GM12874 (cell line): ENCODE measurements at regions not wholly inside any gene's neighbourhood (a gene's known extent, or its start where the extent isn't known, plus 50 kb on each side); places are given as distances from the start of the nearest gene placed in this dataset.

Experiments
- TF ChIP-seq, protein P1 (sequence below): IDR thresholded peaks from 2 replicates; pipeline ENCODE4 v1.5.1; 2011; ENCODE audit warnings: low read depth, mild to moderate bottlenecking, control low read depth, low read length, moderate library complexity; ENCODE audit not compliant: insufficient read depth

DNA sequence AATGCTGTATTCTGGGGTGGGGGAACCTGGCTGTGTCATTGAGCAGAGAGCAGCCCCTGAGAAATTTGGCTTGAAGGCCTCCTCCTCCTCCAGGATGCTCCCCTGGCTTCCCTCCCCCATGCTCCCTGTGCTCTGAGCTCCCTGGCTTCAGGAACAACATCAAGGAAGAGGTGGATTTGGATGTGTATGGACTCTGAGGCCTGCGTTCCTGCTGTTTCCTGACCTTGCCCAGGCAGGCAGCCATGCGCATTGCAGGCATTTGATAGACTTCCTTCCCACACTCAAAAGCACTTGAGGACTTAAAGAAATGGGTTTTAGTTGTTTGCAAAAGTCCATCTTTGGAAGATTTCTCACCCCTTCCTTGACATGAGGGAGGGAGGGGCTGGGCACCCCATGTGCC lies 1317.1 kb downstream of the BRD1 start:
- TF ChIP-seq, protein P1, sequence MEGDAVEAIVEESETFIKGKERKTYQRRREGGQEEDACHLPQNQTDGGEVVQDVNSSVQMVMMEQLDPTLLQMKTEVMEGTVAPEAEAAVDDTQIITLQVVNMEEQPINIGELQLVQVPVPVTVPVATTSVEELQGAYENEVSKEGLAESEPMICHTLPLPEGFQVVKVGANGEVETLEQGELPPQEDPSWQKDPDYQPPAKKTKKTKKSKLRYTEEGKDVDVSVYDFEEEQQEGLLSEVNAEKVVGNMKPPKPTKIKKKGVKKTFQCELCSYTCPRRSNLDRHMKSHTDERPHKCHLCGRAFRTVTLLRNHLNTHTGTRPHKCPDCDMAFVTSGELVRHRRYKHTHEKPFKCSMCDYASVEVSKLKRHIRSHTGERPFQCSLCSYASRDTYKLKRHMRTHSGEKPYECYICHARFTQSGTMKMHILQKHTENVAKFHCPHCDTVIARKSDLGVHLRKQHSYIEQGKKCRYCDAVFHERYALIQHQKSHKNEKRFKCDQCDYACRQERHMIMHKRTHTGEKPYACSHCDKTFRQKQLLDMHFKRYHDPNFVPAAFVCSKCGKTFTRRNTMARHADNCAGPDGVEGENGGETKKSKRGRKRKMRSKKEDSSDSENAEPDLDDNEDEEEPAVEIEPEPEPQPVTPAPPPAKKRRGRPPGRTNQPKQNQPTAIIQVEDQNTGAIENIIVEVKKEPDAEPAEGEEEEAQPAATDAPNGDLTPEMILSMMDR, result no peak

DNA sequence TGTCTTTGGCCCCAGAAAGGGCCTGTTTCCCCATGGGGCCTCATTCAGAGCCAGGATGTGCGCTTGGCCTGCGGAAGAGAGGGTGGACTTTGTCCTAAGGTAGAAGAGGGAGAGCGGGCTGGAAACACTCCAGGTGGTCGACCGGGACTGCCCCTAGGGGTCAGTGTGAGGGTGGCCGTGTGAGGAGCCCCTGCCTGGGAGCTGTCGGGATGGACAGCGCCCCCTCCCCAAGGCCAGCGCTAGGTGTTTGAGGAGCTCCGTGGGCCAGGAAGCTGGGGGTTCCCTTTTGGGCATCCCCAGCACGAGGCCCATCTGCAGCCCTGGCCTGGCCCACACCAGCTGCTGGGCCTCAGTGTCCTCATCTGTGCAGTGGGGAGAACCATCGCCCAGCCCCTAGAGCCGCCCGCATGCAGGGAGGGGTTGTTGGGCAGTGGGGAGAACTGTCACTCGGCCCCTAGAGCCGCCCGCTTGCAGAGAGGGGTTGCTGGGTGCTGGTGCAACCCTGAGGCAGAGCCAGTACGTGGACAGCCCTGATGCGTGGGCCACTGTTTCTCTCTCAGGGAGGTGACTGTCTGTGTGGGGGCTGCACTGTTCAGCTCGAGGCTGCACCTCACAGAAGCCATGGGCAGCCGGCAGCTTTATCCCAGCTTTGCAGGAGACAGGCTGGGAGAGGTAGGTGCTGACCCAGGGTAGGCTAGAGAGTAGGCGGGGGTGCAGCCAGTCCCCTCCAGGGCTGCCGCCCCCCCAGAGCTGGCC lies 1319.9 kb downstream of the BRD1 start:
- TF ChIP-seq, protein P1, result no peak

DNA sequence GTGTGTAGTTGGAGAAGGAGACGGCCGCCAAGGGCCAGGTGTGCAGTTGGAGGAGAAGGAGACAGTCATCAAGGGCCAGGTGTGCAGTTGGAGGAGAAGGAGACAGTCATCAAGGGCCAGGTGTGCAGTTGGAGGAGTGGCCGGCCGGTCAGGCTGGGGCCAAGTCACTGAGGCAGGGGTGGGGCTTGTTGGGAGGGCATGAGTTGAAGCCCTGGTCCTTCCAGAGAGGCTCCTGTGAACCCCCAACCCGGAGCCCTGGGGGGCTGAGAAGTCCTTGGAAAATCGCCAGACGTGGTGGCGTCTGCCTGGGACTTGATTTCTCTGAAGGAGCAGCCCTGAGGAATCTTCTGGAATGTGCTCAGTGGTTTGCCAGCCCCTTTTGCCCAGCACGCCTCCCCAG lies 1320.5 kb downstream of the BRD1 start:
- TF ChIP-seq, protein P1, result no peak

- TF ChIP-seq, protein P1, result no peak
Observed at GRCh38 chr22:48506506-48507145, 1321.0 kb downstream of the BRD1 start.

DNA sequence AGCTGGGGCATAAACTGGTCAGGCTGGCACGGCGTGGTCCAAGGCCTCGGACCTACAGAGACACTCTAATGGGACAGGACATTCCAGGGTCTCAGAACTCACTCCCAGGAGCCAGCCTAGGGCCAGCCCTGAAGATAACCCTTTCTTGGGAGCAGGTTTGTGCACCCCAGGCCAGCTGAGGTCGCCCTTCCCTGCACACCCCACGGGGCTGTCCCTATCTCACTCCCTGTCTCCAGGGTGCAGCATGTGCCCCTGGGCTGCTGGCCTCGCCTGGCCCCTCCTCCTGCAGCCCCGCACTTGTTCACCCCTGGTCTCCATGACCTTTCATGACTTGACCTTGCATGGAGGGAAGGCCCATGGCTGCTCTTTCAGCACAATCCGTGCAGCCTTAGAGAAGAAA lies 1321.8 kb downstream of the BRD1 start:
- TF ChIP-seq, protein P1, result no peak

GRCh38 chr22:48504519-48505140 lies 1323.0 kb downstream of the BRD1 start:
- TF ChIP-seq, protein P1, result no peak

- TF ChIP-seq, protein P1, result no peak
Observed at GRCh38 chr22:48503876-48504275, 1323.8 kb downstream of the BRD1 start.
